OCI-LY3 (cell line): ENCODE measurements at regions not wholly inside any gene's neighbourhood (a gene's known extent, or its start where the extent isn't known, plus 50 kb on each side); places are given as distances from the start of the nearest gene placed in this dataset.

Source experiments
- H2AFZ ChIP-seq: fragments of 200-600, 300-600 bp; shearing (Covaris generic); 2 replicates; pipeline ENCODE4 v1.6.0; 2014; ENCODE audit warnings: antibody characterized with exemption, low read depth, low read length
- H3K27ac ChIP-seq: fragments of 200-600, 300-600 bp; sonication (generic); 2 replicates; pipeline ENCODE4 v1.5.1; 2014; ENCODE audit warnings: mild to moderate bottlenecking, low read length, moderate library complexity, mixed read lengths
- H3K27me3 ChIP-seq: fragments of 200-600, 300-600 bp; sonication (generic); 2 replicates; pipeline ENCODE4 v1.6.1; 2014; ENCODE audit warnings: low read depth, low read length, mixed read lengths
- H3K36me3 ChIP-seq: fragments of 200-600, 300-600 bp; sonication (generic); replicated peaks from 2 replicates; pipeline ENCODE3; 2014; ENCODE audit warnings: low read depth, low read length, mixed read lengths
- H3K4me1 ChIP-seq: fragments of 300-600, 200-600 bp; sonication (generic); 2 replicates; pipeline ENCODE4 v1.6.1; 2014; ENCODE audit warnings: low read length, mixed read lengths
- H3K4me2 ChIP-seq: fragments of 200-600, 300-600 bp; sonication (generic); 2 replicates; pipeline ENCODE4 v1.6.1; 2014; ENCODE audit warnings: low read length, mixed read lengths
- H3K4me3 ChIP-seq: fragments of 300-600, 200-600 bp; sonication (generic); 2 replicates; pipeline ENCODE4 v1.5.1; 2014; ENCODE audit warnings: antibody characterized with exemption, mild to moderate bottlenecking, low read length, moderate library complexity
- H3K79me2 ChIP-seq: fragments of 300-600, 200-600 bp; shearing (Covaris generic); 2 replicates; pipeline ENCODE4 v1.6.1; 2014; ENCODE audit warnings: mild to moderate bottlenecking, low read length, mixed read lengths
- H3K9ac ChIP-seq: fragments of 300-600, 200-600 bp; shearing (Covaris generic); 2 replicates; pipeline ENCODE4 v1.6.0; 2014; ENCODE audit warnings: mild to moderate bottlenecking, low read length, moderate library complexity
- H3K9me3 ChIP-seq: fragments of 200-600, 300-600 bp; shearing (Covaris generic); 2 replicates; pipeline ENCODE4 v1.6.1; 2014; ENCODE audit warnings: low read length, mixed read lengths; ENCODE audit not compliant: insufficient read depth
- H4K20me1 ChIP-seq: fragments of 200-600, 300-600 bp; sonication (generic); 2 replicates; pipeline ENCODE4 v1.6.1; 2016; ENCODE audit warnings: low read length, mixed read lengths; ENCODE audit not compliant: insufficient read depth
- CTCF ChIP-seq: fragments of 200-600, 300-600 bp; sonication (generic); IDR thresholded peaks from 2 replicates; pipeline ENCODE4 v1.5.1; 2014; ENCODE audit warnings: antibody characterized with exemption, low read length, low read depth
- EZH2phosphoT487 ChIP-seq: fragments of 200-600 bp; shearing (Covaris generic); IDR thresholded peaks from 2 replicates; pipeline ENCODE4 v1.6.1; 2018; ENCODE audit warnings: antibody characterized with exemption, mixed run types, low read depth

- TF ChIP-seq EZH2phosphoT487 (no peak), CTCF (no peak)
- no peaks in the 10 kb centered on the region for H3K27me3 ChIP-seq
- H3K4me1 ChIP-seq = no peaks in the 10 kb centered on the region
- no peaks in the 10 kb centered on the region for H3K9me3 ChIP-seq
- no peaks in the 10 kb centered on the region for H4K20me1 ChIP-seq
- H3K79me2 ChIP-seq = no peaks in the 10 kb centered on the region
- H2AFZ ChIP-seq = no peak overlapping the region
- H3K4me2 ChIP-seq = no peak overlapping the region
- no peak overlapping the region for H3K4me3 ChIP-seq
- H3K27ac ChIP-seq = no peak overlapping the region
- no peak overlapping the region for H3K9ac ChIP-seq
- H3K36me3 ChIP-seq = no peaks in the 10 kb centered on the region
Measured at GRCh38 chr6:115759051-115759450, 301.6 kb downstream of the FRK start.

GRCh38 chr6:115753446-115753845 lies 307.2 kb downstream of the FRK start:
- Histone ChIP-seq H3K36me3 (no peaks in the 10 kb centered on the region), H3K4me1 (no peaks in the 10 kb centered on the region), H3K9me3 (no peaks in the 10 kb centered on the region), H3K4me2 (no peak overlapping the region), H3K27ac (no peak overlapping the region), H3K9ac (no peak overlapping the region), H3K79me2 (no peaks in the 10 kb centered on the region), H2AFZ (no peak overlapping the region), H3K4me3 (no peak overlapping the region), H4K20me1 (no peaks in the 10 kb centered on the region), H3K27me3 (no peaks in the 10 kb centered on the region)
- TF ChIP-seq EZH2phosphoT487 (no peak), CTCF (no peak)

- Histone ChIP-seq H3K4me3 (no peak overlapping the region), H3K4me2 (no peak overlapping the region), H3K79me2 (no peaks in the 10 kb centered on the region), H4K20me1 (no peaks in the 10 kb centered on the region), H2AFZ (no peak overlapping the region), H3K27me3 (no peaks in the 10 kb centered on the region), H3K4me1 (no peaks in the 10 kb centered on the region), H3K27ac (no peak overlapping the region), H3K36me3 (no peaks in the 10 kb centered on the region), H3K9me3 (no peaks in the 10 kb centered on the region), H3K9ac (no peak overlapping the region)
- no peak for TF ChIP-seq CTCF
- no peak for TF ChIP-seq EZH2phosphoT487
Measured at GRCh38 chr6:115750946-115751345, 309.7 kb downstream of the FRK start.

- Histone ChIP-seq H4K20me1 (no peaks in the 10 kb centered on the region), H2AFZ (no peak overlapping the region), H3K9ac (no peak overlapping the region), H3K27me3 (no peaks in the 10 kb centered on the region), H3K9me3 (no peaks in the 10 kb centered on the region), H3K79me2 (no peaks in the 10 kb centered on the region), H3K27ac (no peak overlapping the region), H3K4me3 (no peak overlapping the region), H3K36me3 (no peaks in the 10 kb centered on the region), H3K4me1 (no peaks in the 10 kb centered on the region), H3K4me2 (no peak overlapping the region)
- TF ChIP-seq EZH2phosphoT487 (no peak), CTCF (no peak)
Measured at GRCh38 chr6:115750292-115750691, 310.4 kb downstream of the FRK start.
